ENCODE measurements at regions not wholly inside any gene's neighbourhood (a gene's known extent, or its start where the extent isn't known, plus 50 kb on each side); places are given as distances from the start of the nearest gene placed in this dataset.
A peak's percentile ranks its signal among the peaks of the same experiment; 100 is the strongest.
"Not testable (repeated sequence)": the region's sequence is repeated elsewhere in the genome, so short reads cannot be mapped to it uniquely, and the experiment has no call there.

DNA sequence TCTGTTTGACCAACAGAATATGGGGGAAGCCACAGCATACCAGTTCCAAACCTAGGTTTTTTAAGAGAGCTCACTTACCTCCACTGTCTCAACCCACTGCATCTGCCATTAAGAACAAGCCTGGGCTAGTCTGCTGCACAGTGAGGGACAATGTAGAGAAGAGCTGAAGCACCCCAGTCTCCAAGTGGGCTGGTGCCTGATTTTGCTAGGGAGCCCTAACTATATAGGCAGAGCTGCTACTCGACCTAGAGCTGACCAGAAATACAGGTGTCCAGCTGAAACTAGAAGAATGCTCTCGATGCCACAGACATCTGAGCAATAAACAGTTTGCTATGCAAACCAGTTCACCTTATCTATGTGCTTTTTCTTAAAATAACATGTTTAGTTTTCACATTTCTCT, 106.9 kb upstream of the BET1 start:
- FAIRE-seq: no peak

DNA sequence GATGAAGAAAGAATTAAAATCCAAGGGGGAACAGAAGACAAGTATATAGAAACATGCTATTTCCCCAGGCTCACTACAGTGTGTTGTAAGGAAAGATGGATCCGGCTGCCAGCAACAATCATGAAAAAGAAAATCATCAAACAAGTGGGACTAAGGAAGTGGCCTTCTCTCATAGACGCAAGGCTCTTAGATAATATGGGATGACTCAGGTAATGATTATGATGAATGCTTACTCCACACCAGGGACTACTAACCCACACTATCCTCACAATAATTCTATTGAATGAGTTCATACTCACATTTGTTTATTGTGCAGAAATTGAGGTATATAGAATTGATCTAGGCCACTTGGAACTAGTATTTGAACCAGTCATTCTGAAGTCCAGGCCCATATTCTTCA, 111.2 kb upstream of the BET1 start:
- FAIRE-seq: no peak

- FAIRE-seq: no peak
Observed at GRCh38 chr7:94123136-94123535, 119.0 kb upstream of the BET1 start.

- peak; percentile 68 for FAIRE-seq
Observed at GRCh38 chr7:94127026-94127425, 122.9 kb upstream of the BET1 start.

DNA sequence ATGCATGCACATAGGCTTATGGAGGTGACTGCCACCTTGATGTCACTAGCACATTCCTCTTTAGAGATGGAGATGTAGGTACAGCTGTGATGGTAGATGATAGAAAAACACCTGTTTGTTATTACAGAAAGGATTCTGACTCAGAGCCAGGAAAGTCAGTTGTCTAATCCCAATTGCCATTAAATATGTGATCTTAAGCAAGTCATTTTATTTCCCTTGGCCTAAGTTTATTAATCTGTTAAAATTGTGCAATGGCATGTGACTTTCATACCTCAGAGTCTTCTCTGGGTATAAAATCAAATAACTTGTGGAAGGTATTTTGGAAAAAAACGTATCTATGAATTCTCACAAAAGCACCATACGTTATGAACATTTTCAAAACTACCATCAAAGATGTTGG, 123.9 kb upstream of the BET1 start:
- FAIRE-seq: no peak

- FAIRE-seq: peak; percentile 98
Observed at GRCh38 chr7:94129443-94130140, 125.4 kb upstream of the BET1 start.

DNA sequence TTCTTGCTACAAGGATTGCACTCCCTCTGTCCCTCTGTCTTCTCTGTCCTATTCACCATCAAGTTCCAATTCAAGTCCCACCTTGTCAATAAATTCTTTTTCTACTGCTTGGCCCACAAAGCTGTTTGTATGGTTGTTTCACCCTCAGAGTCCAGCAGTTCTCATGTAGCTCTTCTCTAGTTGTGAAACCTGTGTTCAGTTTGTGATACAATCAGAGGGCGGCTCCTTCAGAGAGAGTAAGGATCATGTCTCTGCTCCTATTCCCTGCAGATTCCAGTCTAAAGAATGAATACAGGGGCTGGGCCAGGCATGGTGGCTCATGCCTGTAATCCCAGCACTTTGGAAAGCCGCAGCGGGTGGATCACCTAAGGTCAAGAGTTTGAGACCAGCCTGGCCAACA, 126.6 kb upstream of the BET1 start:
- no peak for FAIRE-seq

DNA sequence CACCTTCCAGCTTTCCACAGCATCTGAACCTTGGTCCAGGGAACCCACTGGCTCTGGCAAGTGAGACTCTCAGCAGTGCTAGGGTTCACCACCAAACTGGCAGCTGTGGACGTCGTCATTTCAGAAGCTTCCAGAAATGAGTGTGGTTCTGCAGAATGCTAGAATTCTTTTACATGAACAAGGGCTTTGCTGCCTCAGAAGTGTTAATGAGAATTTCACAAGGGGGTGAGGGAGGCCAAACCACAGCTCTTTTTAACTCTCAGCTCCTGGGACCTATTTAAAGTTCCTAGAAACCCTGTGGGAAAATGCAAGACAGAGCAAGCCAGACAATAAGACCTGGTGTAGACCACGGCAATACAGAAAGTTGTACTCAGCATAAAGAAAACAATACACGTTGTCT, 129.3 kb upstream of the BET1 start:
- no peak for FAIRE-seq

DNA sequence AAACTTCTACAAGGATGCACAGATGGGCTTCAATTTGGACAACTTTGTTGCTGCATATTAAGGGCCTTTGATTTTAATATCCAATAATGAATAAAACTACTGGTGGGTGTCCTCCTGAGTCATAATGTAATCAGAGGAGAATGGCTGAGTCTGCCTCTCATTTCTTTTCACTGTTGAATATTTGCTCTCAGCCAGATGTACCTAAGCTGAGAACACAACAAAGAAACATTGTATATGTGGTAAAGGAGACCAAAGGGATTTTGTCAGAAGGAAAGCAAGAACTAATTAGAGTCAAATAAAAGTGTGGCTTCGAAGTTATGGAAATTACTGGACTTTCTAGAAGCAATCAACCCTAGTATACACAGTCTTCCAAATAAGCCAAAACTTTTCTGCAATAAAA, 131.0 kb upstream of the BET1 start:
- no peak for FAIRE-seq

DNA sequence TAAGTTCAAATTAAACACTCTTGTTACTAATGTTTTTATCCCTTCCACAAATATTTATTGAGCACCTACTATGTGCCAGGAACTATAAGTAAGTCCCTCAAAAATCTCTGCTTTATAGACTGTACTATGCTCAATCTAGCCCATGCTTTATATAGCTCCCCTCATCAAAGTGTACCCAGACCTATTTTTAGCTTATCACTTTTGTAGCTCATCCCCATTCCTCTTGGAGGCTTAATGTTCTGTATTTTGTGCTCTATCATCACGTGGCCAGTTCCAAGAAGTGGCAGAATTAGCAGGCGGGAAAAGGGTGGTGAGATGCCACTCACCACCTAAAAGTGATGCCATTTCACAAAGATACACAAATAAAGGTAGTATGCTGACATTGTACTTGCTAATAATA, 138.1 kb upstream of the BET1 start:
- FAIRE-seq: no peak

- no peak for FAIRE-seq
Observed at GRCh38 chr7:94145602-94146001, 141.4 kb upstream of the BET1 start.

- no peak for FAIRE-seq
Observed at GRCh38 chr7:94146408-94146807, 142.3 kb upstream of the BET1 start.

DNA sequence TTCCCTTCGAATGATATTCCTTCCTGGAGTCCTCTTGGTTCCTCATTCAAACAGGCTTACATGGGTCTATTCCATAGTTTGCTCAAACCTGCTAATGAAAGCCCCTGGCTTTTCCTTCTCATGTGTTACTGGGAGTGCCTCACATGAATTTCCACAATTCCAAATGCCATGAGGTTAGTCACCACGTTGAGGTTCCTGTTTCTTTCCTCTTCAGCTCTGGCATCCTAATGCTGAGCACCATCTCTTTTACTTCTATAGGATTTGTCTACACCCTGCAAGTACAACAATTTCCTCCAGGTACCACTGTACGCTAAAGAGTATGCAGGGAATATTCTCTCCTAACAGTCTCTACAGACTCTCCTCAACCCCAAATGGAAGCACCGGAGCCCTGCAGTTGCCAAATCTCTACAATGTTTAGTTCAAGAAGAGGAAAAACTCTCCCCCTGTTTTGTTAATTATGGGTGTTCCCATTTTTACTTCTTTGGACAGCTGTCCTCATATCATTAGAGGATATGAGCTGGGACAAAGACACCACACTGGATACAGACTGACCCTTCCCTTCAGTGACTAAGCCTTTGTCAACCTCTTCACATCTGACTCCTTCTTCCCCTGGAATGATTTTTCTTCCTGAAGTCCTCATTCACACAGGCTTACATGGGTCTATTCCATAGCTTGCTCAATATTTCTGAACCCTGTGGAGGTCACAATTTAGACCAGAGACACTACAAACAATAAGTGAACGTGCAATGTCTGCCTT, 145.8 kb upstream of the BET1 start:
- FAIRE-seq: no peak

DNA sequence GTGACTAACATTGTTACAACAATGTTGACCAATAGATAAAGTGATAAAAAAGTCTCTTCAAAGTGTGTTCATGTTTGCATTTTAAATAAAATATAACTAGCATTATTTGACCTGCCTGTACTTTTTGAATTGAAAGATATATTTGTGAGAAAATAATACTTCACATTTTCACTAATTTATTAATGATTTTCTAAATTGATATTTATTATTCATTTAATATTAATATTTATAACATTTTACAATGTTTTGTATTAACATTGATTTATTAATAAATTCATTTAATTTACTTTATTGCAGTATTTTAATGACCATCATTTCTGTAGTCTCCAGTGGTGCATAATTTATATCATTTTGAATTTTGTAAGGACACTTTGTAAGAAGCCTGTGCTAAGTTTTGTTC, 150.0 kb upstream of the BET1 start:
- FAIRE-seq: peak; percentile 83

- FAIRE-seq: no peak
Observed at GRCh38 chr7:94154858-94155257, 150.7 kb upstream of the BET1 start.

GRCh38 chr7:94157659-94158306, 153.6 kb upstream of the BET1 start:
- not testable (repeated sequence) for FAIRE-seq

- FAIRE-seq: no peak
Observed at GRCh38 chr7:94160719-94161435, 156.7 kb upstream of the BET1 start.

GRCh38 chr7:94161476-94161875, 157.3 kb upstream of the BET1 start:
- no peak for FAIRE-seq

DNA sequence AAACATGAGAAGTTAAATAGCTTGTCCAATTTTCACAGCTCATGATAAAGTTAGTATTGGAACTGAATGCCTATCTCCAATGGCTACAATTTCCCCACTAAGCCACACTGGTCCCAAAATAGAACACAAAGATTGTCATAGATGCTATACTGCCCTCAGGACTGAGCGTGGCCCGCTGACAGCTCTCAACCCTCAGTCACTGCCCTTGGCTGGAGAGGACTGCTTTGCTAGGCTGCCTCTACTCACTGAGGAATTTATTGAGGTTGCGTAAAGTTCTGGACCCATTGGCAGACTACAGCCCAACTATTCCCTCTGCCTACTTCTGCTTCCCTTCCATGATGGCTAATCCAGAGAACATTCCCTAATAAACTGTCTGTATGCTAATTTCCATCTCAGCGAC, 165.5 kb upstream of the BET1 start:
- FAIRE-seq: no peak

DNA sequence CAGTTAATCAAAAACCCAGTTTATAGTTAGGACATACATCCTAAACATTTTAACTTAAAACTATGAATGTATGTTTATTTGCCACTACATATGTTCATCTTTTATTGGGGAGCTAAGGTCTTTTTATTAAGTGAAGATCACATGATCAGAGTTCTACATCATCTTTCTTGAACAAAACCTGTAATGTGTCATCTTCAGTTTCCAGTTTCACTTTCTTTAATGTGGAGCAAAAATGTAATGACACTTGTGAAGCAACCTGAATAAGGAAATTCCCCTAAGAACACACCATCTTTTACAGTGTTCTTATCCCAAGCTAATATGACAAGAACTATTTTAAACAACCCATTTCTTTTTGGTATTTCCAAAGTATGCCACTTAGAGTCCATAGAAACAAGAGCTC, 166.7 kb upstream of the BET1 start:
- FAIRE-seq: no peak

DNA sequence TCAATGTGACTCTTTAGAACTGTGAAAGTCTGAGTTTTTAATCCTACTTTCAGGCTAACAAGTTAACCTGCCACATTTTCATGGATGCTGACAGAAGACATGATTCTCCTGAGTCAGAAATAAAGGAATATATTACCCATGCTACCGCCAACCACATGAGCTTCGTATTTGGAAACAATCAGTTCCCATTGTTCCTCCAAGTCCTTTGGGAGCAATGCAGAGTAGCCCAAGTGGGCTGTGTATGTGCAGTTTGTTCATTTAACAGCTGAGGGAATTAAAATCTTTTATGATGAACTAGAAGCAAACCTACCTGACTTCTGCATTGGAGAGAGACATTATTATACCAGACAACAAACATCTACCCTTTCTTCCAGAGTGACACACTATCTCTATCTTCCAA, 169.3 kb upstream of the BET1 start:
- FAIRE-seq: no peak

- FAIRE-seq: no peak
Observed at GRCh38 chr7:94174375-94174774, 170.2 kb upstream of the BET1 start.

DNA sequence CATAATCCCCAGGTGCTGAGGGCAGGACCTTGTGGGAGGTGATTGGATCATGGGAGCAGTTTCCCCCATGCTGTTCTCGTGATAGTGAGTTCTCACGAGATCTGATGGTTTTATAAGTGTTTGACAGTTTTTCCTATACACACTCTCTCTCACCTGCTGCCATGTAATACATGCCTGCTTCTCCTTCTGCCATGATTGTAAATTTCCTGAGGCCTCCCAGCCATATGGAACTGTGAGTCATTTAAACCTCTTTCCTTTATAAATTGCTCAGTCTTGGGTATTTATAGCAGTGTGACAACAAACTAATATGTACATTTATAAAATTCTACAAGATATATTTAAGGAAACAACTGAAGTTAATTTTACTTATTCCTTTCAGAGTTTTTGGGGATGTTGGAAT, 170.8 kb upstream of the BET1 start:
- no peak for FAIRE-seq
